Coronary artery (tissue), 2 donors: ENCODE measurements at regions not wholly inside any gene's neighbourhood (a gene's known extent, or its start where the extent isn't known, plus 50 kb on each side); places are given as distances from the start of the nearest gene placed in this dataset.

Experiments
- DNase-seq: peaks from one replicate; pipeline ENCODE4 v3.0.0-alpha.2; 2017; ENCODE audit warnings: low spot score
- H3K27ac ChIP-seq, 2 donors: fragments of 200-600 bp; sonication (generic); one replicate each; pipeline ENCODE4 v1.5.1; 2016 to 2019
- H3K4me3 ChIP-seq: fragments of 200-600 bp; sonication (generic); 2 replicates; pipeline ENCODE4 v1.5.1; 2016; ENCODE audit warnings: mild to moderate bottlenecking, moderate library complexity
- TF ChIP-seq, protein P1 (sequence below): fragments of 200-600 bp; sonication (generic); IDR thresholded peaks from one replicate; pipeline ENCODE4 v1.5.1; 2019; ENCODE audit warnings: antibody characterized with exemption

DNA sequence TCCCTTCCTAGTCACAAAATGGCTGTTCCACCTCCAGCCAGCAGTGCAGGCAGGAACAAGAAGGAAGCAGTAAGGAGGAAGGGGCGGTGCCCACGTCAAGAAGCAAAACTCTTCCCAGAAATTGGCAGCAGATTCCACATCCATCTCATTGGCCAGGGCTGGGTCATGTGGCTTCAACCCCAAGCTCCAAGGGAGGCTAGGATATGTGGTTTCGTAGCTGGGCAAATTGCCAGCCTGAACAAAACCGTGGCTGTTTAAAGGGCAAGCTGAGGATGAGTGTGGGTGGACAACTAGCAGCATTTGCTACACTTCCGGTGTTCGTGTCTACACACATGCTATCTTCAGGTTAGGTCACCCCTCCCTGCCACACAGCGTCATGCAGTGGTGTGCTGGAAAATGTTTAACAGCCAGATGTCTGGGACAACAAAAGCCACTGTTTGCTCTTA, 92.1 kb upstream of the MAP1B start:
- Histone ChIP-seq H3K27ac (no peak overlapping the region), H3K4me3 (no peak overlapping the region)
- no peak for DNase-seq
- TF ChIP-seq, protein P1, sequence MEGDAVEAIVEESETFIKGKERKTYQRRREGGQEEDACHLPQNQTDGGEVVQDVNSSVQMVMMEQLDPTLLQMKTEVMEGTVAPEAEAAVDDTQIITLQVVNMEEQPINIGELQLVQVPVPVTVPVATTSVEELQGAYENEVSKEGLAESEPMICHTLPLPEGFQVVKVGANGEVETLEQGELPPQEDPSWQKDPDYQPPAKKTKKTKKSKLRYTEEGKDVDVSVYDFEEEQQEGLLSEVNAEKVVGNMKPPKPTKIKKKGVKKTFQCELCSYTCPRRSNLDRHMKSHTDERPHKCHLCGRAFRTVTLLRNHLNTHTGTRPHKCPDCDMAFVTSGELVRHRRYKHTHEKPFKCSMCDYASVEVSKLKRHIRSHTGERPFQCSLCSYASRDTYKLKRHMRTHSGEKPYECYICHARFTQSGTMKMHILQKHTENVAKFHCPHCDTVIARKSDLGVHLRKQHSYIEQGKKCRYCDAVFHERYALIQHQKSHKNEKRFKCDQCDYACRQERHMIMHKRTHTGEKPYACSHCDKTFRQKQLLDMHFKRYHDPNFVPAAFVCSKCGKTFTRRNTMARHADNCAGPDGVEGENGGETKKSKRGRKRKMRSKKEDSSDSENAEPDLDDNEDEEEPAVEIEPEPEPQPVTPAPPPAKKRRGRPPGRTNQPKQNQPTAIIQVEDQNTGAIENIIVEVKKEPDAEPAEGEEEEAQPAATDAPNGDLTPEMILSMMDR: no peak

DNA sequence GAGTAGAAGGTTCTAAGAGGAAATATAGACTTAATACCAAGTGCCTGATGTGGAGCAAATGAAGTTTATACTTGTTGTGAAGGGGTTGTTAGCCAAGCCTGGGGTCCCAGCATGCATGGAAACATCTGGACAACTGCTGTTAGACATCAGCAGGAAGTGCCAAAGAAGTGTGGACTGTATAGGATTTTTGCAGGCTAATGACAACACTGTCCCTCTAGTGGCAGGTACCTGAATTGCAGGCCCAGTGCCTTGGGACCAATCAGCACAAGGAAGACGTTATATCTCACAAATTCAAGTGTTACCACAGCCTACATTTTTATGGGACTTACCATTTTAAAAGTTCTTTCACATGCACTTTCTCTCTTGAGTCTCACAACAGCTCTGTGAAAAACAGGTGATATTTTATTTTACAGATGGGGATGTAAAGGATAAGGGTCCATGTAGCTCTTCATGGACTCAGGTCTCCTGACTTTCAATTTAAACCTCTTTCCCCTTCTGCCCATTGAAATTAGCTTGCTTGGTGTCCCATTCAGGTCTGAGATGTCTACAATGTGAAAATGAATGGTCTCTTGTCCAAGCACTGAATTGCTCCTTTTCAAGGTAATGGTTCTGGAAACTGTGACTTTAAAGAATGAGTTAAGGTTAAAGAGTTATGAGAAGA, 89.0 kb upstream of the MAP1B start:
- no peak overlapping the region for H3K27ac ChIP-seq
- no peak for DNase-seq
- TF ChIP-seq, protein P1: peak; percentile 61
- no peak overlapping the region for H3K4me3 ChIP-seq

DNA sequence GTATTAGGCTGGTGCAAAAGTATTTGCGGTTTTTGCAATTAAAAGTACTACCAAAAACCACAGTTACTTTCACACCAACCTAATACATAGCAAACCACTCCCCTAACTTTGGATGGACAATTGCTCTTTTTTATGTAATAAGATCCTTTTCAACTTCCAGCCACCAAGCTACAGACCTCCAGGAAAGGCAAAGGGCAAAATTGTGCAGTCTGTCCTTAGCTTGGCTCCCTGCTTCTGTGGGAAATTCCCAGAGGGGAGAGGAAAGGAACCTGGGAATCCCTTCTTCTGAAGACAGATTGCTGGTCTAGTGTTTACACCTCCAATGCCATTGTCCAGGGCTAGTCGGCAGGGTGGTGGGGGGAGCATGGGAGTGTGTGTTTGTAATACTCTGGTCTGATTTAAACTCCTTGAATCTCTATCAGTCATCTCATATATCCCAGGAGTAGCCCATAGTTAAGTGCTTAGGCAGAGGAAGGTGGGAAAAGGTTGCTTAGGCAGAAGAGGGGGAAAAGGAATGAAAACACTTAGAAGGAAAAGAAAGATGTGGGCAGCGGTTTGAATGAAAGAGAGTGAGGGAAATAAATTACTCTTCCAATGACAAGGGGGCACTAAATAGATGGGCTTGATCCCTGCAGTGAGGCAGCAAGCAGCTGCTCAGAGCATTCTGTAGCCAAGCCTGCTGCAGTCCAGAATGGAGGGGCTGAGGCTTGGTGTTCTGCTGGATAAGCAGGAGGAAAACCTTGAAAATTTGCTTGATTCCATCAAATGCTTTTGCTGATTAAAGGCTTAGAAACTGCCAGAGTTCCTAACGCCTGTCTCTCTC, 86.9 kb upstream of the MAP1B start:
- no peak for DNase-seq
- TF ChIP-seq, protein P1: no peak
- H3K4me3 ChIP-seq: no peak overlapping the region
- H3K27ac ChIP-seq: no peak overlapping the region

DNA sequence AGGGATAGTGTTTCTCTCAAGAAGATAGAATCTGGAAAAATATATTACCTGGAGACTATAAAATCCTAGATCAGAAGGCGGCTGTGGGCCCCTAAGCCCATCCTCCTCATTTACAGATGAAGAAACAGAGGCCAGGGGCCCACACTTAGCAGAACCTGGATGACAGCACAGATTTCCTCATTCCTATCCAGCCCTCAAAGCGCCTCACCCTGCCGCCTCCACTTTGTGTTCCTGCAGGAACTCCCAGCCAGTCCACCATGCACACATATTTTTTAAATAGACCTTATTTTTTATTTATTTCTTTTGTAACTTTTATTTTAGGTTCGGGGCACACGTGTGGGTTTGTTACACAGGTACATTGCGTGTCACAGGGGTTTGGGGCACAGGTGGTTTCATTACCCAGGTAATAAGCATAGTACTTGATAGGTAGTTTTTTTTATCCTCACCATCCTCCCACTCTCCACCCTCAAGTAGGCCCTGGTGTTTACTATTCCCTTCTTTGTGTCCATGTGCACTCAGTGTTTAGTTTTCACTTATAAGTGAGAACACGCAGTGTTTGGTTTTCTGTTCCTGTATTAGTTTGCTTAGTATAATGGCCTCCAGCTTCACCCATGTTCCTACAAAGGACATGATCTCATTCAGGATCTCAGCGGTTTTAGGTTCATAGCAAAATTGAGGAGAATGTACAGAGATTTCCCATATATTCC, 85.5 kb upstream of the MAP1B start:
- TF ChIP-seq, protein P1: no peak
- H3K4me3 ChIP-seq: no peak overlapping the region
- no peak overlapping the region for H3K27ac ChIP-seq
- DNase-seq: no peak

DNA sequence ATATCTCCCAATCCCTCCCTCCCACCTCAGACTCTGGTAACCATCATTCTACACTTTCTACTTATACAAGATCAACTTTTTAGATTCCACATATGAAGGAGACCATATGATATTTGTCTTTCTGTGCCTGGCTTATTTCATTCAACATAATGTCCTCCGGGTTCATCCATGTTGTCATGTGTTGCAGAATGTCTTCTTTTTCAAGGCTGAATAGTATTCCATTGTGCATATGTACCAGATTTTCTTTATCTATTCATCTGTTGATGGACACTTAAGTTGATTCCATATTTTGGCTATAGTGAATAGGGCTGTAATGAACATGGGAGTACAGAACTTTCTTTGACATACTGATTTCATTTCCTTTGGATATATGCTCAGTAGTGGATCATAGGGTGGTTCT, 78.9 kb upstream of the MAP1B start:
- Histone ChIP-seq H3K27ac (no peak overlapping the region), H3K4me3 (no peak overlapping the region)
- DNase-seq: no peak
- TF ChIP-seq, protein P1: no peak

DNA sequence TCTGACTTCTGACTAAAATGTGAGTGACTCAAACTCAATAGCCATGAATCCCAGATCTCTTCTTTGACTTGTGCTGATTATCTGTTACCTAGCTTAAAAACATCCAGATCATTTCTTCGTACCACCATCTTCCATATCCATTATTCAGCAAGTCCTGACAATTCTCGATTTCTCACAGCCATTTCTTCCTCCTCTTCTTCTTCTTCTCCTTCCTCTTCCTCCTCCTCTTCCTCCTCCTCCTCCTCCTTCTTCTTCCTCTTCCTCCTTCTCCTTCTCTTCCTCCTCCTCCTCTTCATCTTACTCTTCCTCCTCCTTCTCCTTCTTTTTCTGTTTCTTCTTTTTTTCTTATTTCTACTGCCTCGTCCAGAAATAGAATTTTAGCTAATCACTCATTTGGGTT, 77.0 kb upstream of the MAP1B start:
- TF ChIP-seq, protein P1: no peak
- DNase-seq: no peak
- Histone ChIP-seq H3K4me3 (no peak overlapping the region), H3K27ac (no peak overlapping the region)
